Breast epithelium (tissue), 4 donors: ENCODE measurements at regions not wholly inside any gene's neighbourhood (a gene's known extent, or its start where the extent isn't known, plus 50 kb on each side); places are given as distances from the start of the nearest gene placed in this dataset.

Experiments used
- DNase-seq, 2 donors: peaks; one replicate each; pipeline ENCODE4 v3.0.0-alpha.2; 2019; ENCODE audit warnings: low spot score in 2 of 2
- H3K27ac ChIP-seq, 2 donors: fragments of 200-600 bp; sonication (generic) in 1 of 2; one replicate each; pipeline ENCODE4 v1.5.1; 2016 to 2019; ENCODE audit warnings: mild to moderate bottlenecking in 1 of 2
- H3K27me3 ChIP-seq, 2 donors: fragments of 200-600 bp; sonication (generic) in 1 of 2; one replicate each; pipeline versions ENCODE4 v1.5.1 to v1.6.0; 2017 to 2019; ENCODE audit warnings: control low read depth in 1 of 2, mild to moderate bottlenecking in 1 of 2
- H3K36me3 ChIP-seq: fragments of 200-600 bp; one replicate; pipeline ENCODE4 v1.5.1; 2019
- H3K4me1 ChIP-seq, 2 donors: fragments of 200-600 bp; sonication (generic); one replicate each; pipeline ENCODE4 v1.5.1; 2016 to 2019; ENCODE audit warnings: control low read depth in 1 of 2
- H3K4me3 ChIP-seq, 3 donors: fragments of 200-600 bp; sonication (generic); 1 replicate in 2 of 3; 2 replicates in 1 of 3; pipeline ENCODE4 v1.5.1; 2016 to 2019; ENCODE audit warnings: mild to moderate bottlenecking in 3 of 3, moderate library complexity in 2 of 3
- H3K9me3 ChIP-seq, 2 donors: fragments of 200-600 bp; sonication (generic) in 1 of 2; one replicate each; pipeline ENCODE4 v1.5.1; 2016 to 2019; ENCODE audit warnings: control low read depth in 1 of 2
- CTCF ChIP-seq, 3 donors: fragments of 450-650 bp; IDR thresholded peaks; one replicate each; pipeline ENCODE4 v1.5.1; 2016 to 2017; ENCODE audit warnings: antibody characterized with exemption in 3 of 3, mild to moderate bottlenecking in 3 of 3, moderate library complexity in 3 of 3
- POLR2A ChIP-seq: fragments of 450-650 bp; IDR thresholded peaks from one replicate; pipeline ENCODE4 v1.6.1; 2016; ENCODE audit warnings: antibody characterized with exemption, mild to moderate bottlenecking, moderate library complexity
- POLR2AphosphoS5 ChIP-seq, 3 donors: sonication (generic); formaldehyde crosslinking; IDR thresholded peaks; one replicate each; pipeline ENCODE4 v1.6.1; 2017; ENCODE audit warnings: antibody characterized with exemption in 3 of 3
- intact Hi-C: fragments of 100-400 bp; cut with DNase I; formaldehyde crosslinking; loops from one replicate; pipeline ENCODE4 v1.15.1; 2023; ENCODE audit warnings: low total_unique reads

DNA sequence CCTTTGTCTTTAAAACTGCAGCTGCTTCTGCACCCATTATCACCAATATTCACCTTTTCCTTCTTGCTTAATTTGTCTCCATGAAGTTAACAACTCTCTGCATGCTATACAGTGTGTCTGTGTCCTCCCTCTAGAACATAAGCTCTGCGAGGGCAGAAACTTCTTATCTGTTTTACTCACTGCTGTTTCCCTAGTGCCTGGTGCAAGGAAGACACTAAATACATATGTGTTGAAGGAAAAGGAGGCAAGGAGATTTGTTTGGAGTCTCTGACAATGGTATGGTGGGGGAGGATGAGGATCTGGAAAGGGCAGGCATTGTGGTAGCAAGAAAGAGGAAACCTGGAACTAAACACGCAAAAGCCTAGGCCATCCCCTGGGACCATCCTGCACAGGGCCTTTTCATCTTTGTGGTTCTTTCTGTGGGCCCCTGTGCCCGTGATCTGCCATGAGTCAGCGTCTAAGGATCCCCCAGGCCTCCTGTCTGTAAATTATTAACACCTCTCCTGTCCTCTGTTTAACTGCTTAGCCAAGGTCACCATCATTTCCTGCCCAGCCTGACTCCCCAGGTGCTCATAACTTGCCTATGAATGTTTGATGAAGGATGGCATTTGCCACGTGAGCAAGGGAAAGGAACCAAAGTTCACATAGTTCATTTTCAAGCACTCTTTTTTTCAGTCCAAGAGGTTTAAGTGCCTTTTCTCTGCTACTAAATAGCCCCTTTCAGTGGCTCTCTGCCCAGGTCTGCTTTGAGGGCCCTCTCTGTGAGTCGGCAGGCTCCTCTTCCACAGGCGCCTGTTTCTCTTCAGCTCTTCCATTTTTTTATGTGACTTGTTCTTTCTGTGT lies 131.1 kb downstream of the RASSF10 start:
- DNase-seq, result no peak
- H3K27ac ChIP-seq, result peak overlapping the region; percentile 49 to 74
- TF ChIP-seq POLR2A, result no peak
- no peak for TF ChIP-seq CTCF (IDR thresholded peaks at IDR 0.05)
- no peak for TF ChIP-seq POLR2AphosphoS5 (IDR thresholded peaks at IDR 0.05)
- no peaks in the 10 kb centered on the region for H3K36me3 ChIP-seq
- intact Hi-C loops, result no loop called here
- peaks cover 0 to 6% of the 10 kb centered on the region in 2 donors for H3K4me1 ChIP-seq
- H3K9me3 ChIP-seq, result no peaks in the 10 kb centered on the region
- no peaks in the 10 kb centered on the region for H3K27me3 ChIP-seq
- H3K4me3 ChIP-seq, result no peak overlapping the region

GRCh38 chr11:13140873-13141655 lies 131.9 kb downstream of the RASSF10 start:
- peaks cover 0 to 1% of the 10 kb centered on the region in 2 donors for H3K4me1 ChIP-seq
- H3K27ac ChIP-seq, result peak overlapping the region; percentile 49 to 74
- peak in 1 of 2 donors; percentile 87 for DNase-seq
- no peaks in the 10 kb centered on the region for H3K36me3 ChIP-seq
- no peaks in the 10 kb centered on the region for H3K9me3 ChIP-seq
- H3K27me3 ChIP-seq, result no peaks in the 10 kb centered on the region
- intact Hi-C loops, result no loop called here
- H3K4me3 ChIP-seq, result no peak overlapping the region
- no peak for TF ChIP-seq CTCF (IDR thresholded peaks at IDR 0.05)
- no peak for TF ChIP-seq POLR2A
- no peak for TF ChIP-seq POLR2AphosphoS5 (IDR thresholded peaks at IDR 0.05)

GRCh38 chr11:13141731-13142709 lies 132.9 kb downstream of the RASSF10 start:
- DNase-seq, result no peak
- intact Hi-C loops, result no loop called here
- no peak for TF ChIP-seq POLR2A
- TF ChIP-seq POLR2AphosphoS5 (IDR thresholded peaks at IDR 0.05), result no peak
- TF ChIP-seq CTCF (IDR thresholded peaks at IDR 0.05), result no peak
- no peaks in the 10 kb centered on the region for H3K4me1 ChIP-seq
- no peaks in the 10 kb centered on the region for H3K36me3 ChIP-seq
- no peak overlapping the region for H3K4me3 ChIP-seq
- no peaks in the 10 kb centered on the region for H3K9me3 ChIP-seq
- H3K27ac ChIP-seq, result peak overlapping the region; percentile 27 to 74
- H3K27me3 ChIP-seq, result no peaks in the 10 kb centered on the region

- no peaks in the 10 kb centered on the region for H3K9me3 ChIP-seq
- H3K4me3 ChIP-seq, result no peak overlapping the region
- no peaks in the 10 kb centered on the region for H3K4me1 ChIP-seq
- H3K27me3 ChIP-seq, result no peaks in the 10 kb centered on the region
- intact Hi-C loops, result no loop called here
- no peak for DNase-seq
- no peak overlapping the region for H3K27ac ChIP-seq
- H3K36me3 ChIP-seq, result no peaks in the 10 kb centered on the region
- no peak for TF ChIP-seq POLR2AphosphoS5 (IDR thresholded peaks at IDR 0.05)
- TF ChIP-seq CTCF (IDR thresholded peaks at IDR 0.05), result no peak
- TF ChIP-seq POLR2A, result no peak
Observed at GRCh38 chr11:13143486-13144297, 133.9 kb upstream of the BMAL1 start.
